Left ventricle myocardium inferior (tissue), 1 donor: ENCODE measurements at regions not wholly inside any gene's neighbourhood (a gene's known extent, or its start where the extent isn't known, plus 50 kb on each side); places are given as distances from the start of the nearest gene placed in this dataset.

Experiments used
- DNase-seq: peaks from one replicate; pipeline ENCODE4 v3.0.0-alpha.2; 2020
- H3K27ac ChIP-seq: fragments of 200-600 bp; replicated peaks from 2 replicates; pipeline ENCODE4 v1.8.0; 2021
- H3K27me3 ChIP-seq: fragments of 200-600 bp; 2 replicates; pipeline ENCODE4 v1.8.0; 2021; ENCODE audit warnings: low read depth
- H3K36me3 ChIP-seq: fragments of 200-600 bp; 2 replicates; pipeline ENCODE4 v1.8.0; 2021
- H3K4me1 ChIP-seq: fragments of 200-600 bp; 2 replicates; pipeline ENCODE4 v1.8.0; 2021
- H3K4me3 ChIP-seq: fragments of 200-600 bp; 2 replicates; pipeline ENCODE4 v1.8.0; 2021; ENCODE audit warnings: mild to moderate bottlenecking, moderate library complexity
- H3K9me3 ChIP-seq: fragments of 200-600 bp; replicated peaks from 2 replicates; pipeline ENCODE4 v1.8.0; 2021
- CTCF ChIP-seq: fragments of 200-600 bp; IDR thresholded peaks from 2 replicates; pipeline ENCODE4 v1.8.0; 2021; ENCODE audit warnings: antibody characterized with exemption, mild to moderate bottlenecking, borderline replicate concordance
- intact Hi-C: fragments of 100-400 bp; cut with micrococcal nuclease; formaldehyde crosslinking; loops from one replicate; pipeline ENCODE4 v1.11.0; 2022
- donor health status: DM: no; HTN: yes; CAD: no; lungs with severe emphysema.

GRCh38 chr3:144314946-144315345 is 343.3 kb downstream of the DIPK2A start:
- intact Hi-C loops, result no loop called here
- no peak overlapping the region for H3K27ac ChIP-seq
- H3K4me1 ChIP-seq, result no peaks in the 10 kb centered on the region
- peaks cover 13% of the 10 kb centered on the region for H3K9me3 ChIP-seq
- no peaks in the 10 kb centered on the region for H3K27me3 ChIP-seq
- no peak overlapping the region for H3K4me3 ChIP-seq
- no peak for TF ChIP-seq CTCF
- no peaks in the 10 kb centered on the region for H3K36me3 ChIP-seq
- no peak for DNase-seq

- H3K4me1 ChIP-seq, result no peaks in the 10 kb centered on the region
- no peak overlapping the region for H3K27ac ChIP-seq
- no peaks in the 10 kb centered on the region for H3K36me3 ChIP-seq
- no peaks in the 10 kb centered on the region for H3K27me3 ChIP-seq
- no peak for DNase-seq
- intact Hi-C loops, result no loop called here
- no peak for TF ChIP-seq CTCF
- no peak overlapping the region for H3K4me3 ChIP-seq
- H3K9me3 ChIP-seq, result peaks cover 2% of the 10 kb centered on the region
Observed at GRCh38 chr3:144317961-144318360, 346.3 kb downstream of the DIPK2A start.

- no peak for DNase-seq
- no peak for TF ChIP-seq CTCF
- Histone ChIP-seq H3K36me3 (no peaks in the 10 kb centered on the region), H3K4me1 (no peaks in the 10 kb centered on the region), H3K9me3 (peaks cover 22% of the 10 kb centered on the region), H3K27me3 (no peaks in the 10 kb centered on the region), H3K4me3 (no peak overlapping the region), H3K27ac (no peak overlapping the region)
- intact Hi-C loops, result no loop called here
Observed at GRCh38 chr3:144324076-144324475, 352.5 kb downstream of the DIPK2A start.

GRCh38 chr3:144332868-144333267 is 361.2 kb downstream of the DIPK2A start:
- Histone ChIP-seq H3K4me1 (no peaks in the 10 kb centered on the region), H3K4me3 (no peak overlapping the region), H3K36me3 (no peaks in the 10 kb centered on the region), H3K27ac (no peak overlapping the region), H3K27me3 (no peaks in the 10 kb centered on the region), H3K9me3 (peaks cover 22% of the 10 kb centered on the region)
- DNase-seq, result no peak
- intact Hi-C loops, result no loop called here
- TF ChIP-seq CTCF, result no peak

- H3K27me3 ChIP-seq, result no peaks in the 10 kb centered on the region
- H3K27ac ChIP-seq, result no peak overlapping the region
- no peak overlapping the region for H3K4me3 ChIP-seq
- no peaks in the 10 kb centered on the region for H3K36me3 ChIP-seq
- intact Hi-C loops, result no loop called here
- DNase-seq, result no peak
- no peaks in the 10 kb centered on the region for H3K4me1 ChIP-seq
- H3K9me3 ChIP-seq, result no peaks in the 10 kb centered on the region
- TF ChIP-seq CTCF, result no peak
Observed at GRCh38 chr3:144341471-144341870, 369.8 kb downstream of the DIPK2A start.

GRCh38 chr3:144343343-144343742 is 371.7 kb downstream of the DIPK2A start:
- intact Hi-C loops, result no loop called here
- DNase-seq, result no peak
- H3K9me3 ChIP-seq, result no peaks in the 10 kb centered on the region
- no peaks in the 10 kb centered on the region for H3K27me3 ChIP-seq
- no peak overlapping the region for H3K27ac ChIP-seq
- H3K36me3 ChIP-seq, result no peaks in the 10 kb centered on the region
- no peak for TF ChIP-seq CTCF
- no peaks in the 10 kb centered on the region for H3K4me1 ChIP-seq
- no peak overlapping the region for H3K4me3 ChIP-seq
